DND-41 (cell line): ENCODE measurements at regions not wholly inside any gene's neighbourhood (a gene's known extent, or its start where the extent isn't known, plus 50 kb on each side); places are given as distances from the start of the nearest gene placed in this dataset.

Experiments used
- ATAC-seq: fragments of 200-7000 bp; cut with Tn5 transposase; 3 replicates; pipeline ENCODE4 v1.9.1; 2021; ENCODE audit warnings: low read depth; ENCODE audit not compliant: insufficient read depth
- DNase-seq: peaks from one replicate; pipeline ENCODE4 v3.0.0-alpha.2; 2020
- H2AFZ ChIP-seq: 2 replicates; pipeline ENCODE4 v1.6.0; 2012; ENCODE audit warnings: low read depth, low read length
- H3K27ac ChIP-seq: 2 replicates; pipeline ENCODE4 v1.5.1; 2012; ENCODE audit warnings: low read length, inconsistent platforms
- H3K27me3 ChIP-seq: fragments of 200-600 bp; sonication (generic); 2 replicates; pipeline ENCODE4 v1.6.0; 2012; ENCODE audit warnings: low read length, mild to moderate bottlenecking, inconsistent platforms; ENCODE audit not compliant: insufficient read depth, poor library complexity
- H3K36me3 ChIP-seq: 2 replicates; pipeline ENCODE4 v1.5.1; 2012; ENCODE audit warnings: low read length, inconsistent platforms; ENCODE audit not compliant: insufficient read depth
- H3K4me1 ChIP-seq: 2 replicates; pipeline ENCODE4 v1.5.1; 2012; ENCODE audit warnings: mild to moderate bottlenecking, low read length; ENCODE audit not compliant: insufficient read depth
- H3K4me2 ChIP-seq: 2 replicates; pipeline ENCODE4 v1.6.0; 2012; ENCODE audit warnings: mild to moderate bottlenecking, moderate library complexity, low read length, inconsistent platforms; ENCODE audit not compliant: insufficient read depth
- H3K4me3 ChIP-seq, 2 experiments: fragments of 200-600 bp in 1 of 2; shearing (Covaris generic) in 1 of 2; 2 replicates each; pipeline ENCODE4 v1.5.1; 2012 to 2016; ENCODE audit warnings: inconsistent platforms in 2 of 2, low read length in 2 of 2, mild to moderate bottlenecking in 2 of 2, low read depth in 1 of 2, moderate library complexity in 1 of 2
- H3K79me2 ChIP-seq: 2 replicates; pipeline ENCODE4 v1.6.0; 2012; ENCODE audit warnings: low read length, inconsistent platforms; ENCODE audit not compliant: insufficient read depth
- H3K9ac ChIP-seq: 2 replicates; pipeline ENCODE4 v1.6.0; 2012; ENCODE audit warnings: low read depth, mild to moderate bottlenecking, inconsistent platforms, low read length, moderate library complexity
- H3K9me3 ChIP-seq: 2 replicates; pipeline ENCODE4 v1.5.1; 2012; ENCODE audit warnings: low read length, moderate library complexity, mild to moderate bottlenecking, inconsistent platforms; ENCODE audit not compliant: insufficient read depth, severe bottlenecking
- H4K20me1 ChIP-seq: 2 replicates; pipeline ENCODE4 v1.6.0; 2012; ENCODE audit warnings: low read length; ENCODE audit not compliant: insufficient read depth
- EZH2 ChIP-seq: IDR thresholded peaks from 3 replicates; pipeline ENCODE4 v1.6.1; 2012; ENCODE audit warnings: borderline replicate concordance, low read depth, mild to moderate bottlenecking, moderate library complexity, low read length, inconsistent platforms; ENCODE audit not compliant: severe bottlenecking
- TF ChIP-seq, protein P1 (sequence below): IDR thresholded peaks from 2 replicates; pipeline ENCODE4 v1.5.1; 2012; ENCODE audit warnings: borderline replicate concordance, low read length, moderate library complexity, mild to moderate bottlenecking; ENCODE audit not compliant: poor library complexity, severe bottlenecking; ENCODE audit errors: extremely low read depth

DNA sequence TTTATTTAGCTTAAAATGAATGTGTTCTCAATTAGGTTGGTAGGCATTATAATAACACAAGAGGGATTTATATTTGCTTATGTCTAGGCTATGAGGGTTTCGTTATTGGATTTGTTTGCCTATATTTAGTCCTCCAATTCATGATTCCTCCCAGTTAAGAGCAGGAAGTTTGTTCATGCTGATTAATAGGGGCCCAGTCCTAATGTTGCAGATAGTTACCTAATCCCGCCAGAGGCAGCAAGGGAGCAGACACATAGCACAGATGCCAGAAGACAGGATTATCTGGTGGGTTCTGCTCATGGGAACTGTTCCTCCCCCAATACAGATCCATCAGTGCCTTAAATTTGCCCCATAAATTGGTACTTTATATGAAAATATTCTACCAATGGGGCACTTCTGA, 100.8 kb upstream of the TLE4 start:
- TF ChIP-seq, protein P1, sequence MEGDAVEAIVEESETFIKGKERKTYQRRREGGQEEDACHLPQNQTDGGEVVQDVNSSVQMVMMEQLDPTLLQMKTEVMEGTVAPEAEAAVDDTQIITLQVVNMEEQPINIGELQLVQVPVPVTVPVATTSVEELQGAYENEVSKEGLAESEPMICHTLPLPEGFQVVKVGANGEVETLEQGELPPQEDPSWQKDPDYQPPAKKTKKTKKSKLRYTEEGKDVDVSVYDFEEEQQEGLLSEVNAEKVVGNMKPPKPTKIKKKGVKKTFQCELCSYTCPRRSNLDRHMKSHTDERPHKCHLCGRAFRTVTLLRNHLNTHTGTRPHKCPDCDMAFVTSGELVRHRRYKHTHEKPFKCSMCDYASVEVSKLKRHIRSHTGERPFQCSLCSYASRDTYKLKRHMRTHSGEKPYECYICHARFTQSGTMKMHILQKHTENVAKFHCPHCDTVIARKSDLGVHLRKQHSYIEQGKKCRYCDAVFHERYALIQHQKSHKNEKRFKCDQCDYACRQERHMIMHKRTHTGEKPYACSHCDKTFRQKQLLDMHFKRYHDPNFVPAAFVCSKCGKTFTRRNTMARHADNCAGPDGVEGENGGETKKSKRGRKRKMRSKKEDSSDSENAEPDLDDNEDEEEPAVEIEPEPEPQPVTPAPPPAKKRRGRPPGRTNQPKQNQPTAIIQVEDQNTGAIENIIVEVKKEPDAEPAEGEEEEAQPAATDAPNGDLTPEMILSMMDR, result no peak
- TF ChIP-seq EZH2, result no peak

DNA sequence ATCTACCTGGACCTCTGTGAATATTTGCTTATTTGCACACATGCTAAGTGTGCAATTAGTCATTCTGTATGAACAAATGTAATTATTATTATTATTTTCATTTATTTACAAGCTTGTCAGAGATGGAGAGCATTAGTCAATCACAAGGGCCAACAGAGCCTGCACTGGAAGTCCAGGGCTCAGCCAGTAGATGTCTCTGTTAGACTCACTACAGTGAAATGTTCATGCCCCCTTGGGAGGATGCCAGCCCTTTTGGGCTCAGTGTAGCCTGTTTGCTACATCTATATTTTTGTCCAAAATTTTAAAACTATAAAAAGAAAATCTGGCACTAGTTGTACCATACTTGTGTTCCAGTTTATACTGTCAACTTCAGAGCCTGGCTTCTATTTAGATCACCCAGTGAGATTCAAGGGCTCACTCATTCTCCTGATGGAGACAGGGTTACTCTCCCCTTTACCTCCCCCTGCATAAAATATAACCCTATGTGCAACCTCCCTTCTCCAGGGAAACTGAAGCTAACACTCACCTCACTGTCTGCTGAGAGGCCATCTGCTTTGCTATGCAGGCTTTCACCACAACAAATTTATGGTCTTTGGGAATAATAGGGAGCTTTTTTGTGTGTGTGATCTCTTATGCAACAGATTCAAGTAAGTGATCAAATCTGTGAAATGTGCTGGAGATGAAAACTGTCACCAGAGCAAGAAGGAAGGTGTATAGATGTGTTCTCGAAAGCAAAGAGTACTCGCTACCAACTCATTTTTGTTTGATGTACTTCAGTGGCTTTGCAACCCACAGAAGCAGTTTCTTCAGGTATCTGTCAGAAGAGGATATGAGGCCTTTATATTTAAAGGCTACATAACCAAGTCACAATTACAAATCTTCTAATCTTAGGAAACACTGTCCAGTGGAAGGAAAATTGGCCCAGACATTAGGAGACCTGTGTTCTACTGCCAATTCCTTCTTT, 99.9 kb upstream of the TLE4 start:
- peak; percentile 5 for DNase-seq
- Histone ChIP-seq H3K27ac (no peak overlapping the region), H3K27me3 (no peaks in the 10 kb centered on the region), H3K4me1 (no peaks in the 10 kb centered on the region), H3K79me2 (no peaks in the 10 kb centered on the region), H4K20me1 (no peaks in the 10 kb centered on the region), H2AFZ (no peak overlapping the region), H3K36me3 (no peaks in the 10 kb centered on the region), H3K9me3 (no peaks in the 10 kb centered on the region), H3K4me3 (no peak overlapping the region), H3K4me2 (no peak overlapping the region), H3K9ac (no peak overlapping the region)
- ATAC-seq, result no peak
- TF ChIP-seq, protein P1, result peak; percentile 30
- TF ChIP-seq EZH2, result no peak

More for the DNA sequence above, 100.8 kb upstream of the TLE4 start:
- Histone ChIP-seq H3K27ac (no peak overlapping the region), H3K36me3 (no peaks in the 10 kb centered on the region), H3K9ac (no peak overlapping the region), H3K9me3 (no peaks in the 10 kb centered on the region), H3K4me2 (no peak overlapping the region), H3K4me3 (no peak overlapping the region), H3K27me3 (no peaks in the 10 kb centered on the region), H4K20me1 (no peaks in the 10 kb centered on the region), H3K79me2 (no peaks in the 10 kb centered on the region), H3K4me1 (no peaks in the 10 kb centered on the region), H2AFZ (no peak overlapping the region)
- DNase-seq (no peak), ATAC-seq (no peak)

DNA sequence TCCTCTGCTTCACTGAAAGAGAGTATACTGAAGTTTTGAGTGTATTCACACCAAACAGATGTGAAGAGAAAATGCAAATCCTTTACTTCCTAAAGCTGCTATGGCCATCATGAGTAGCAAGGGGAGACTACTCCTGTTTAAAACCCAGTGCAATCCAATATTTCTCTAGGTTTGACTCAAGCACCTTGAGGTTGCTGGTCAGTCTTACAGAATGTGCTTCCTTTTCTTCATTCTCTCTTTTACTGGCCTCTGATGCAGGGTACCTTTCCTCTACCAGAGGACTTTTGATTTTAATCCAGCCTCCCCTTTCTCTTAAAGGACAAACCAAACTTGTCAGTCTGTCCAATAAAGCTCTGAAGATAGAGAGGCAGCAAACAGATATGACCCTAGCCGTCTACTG, 98.1 kb upstream of the TLE4 start:
- no peak for ATAC-seq
- Histone ChIP-seq H3K27ac (no peak overlapping the region), H3K9me3 (no peaks in the 10 kb centered on the region), H4K20me1 (no peaks in the 10 kb centered on the region), H3K79me2 (no peaks in the 10 kb centered on the region), H3K4me3 (no peak overlapping the region), H2AFZ (no peak overlapping the region), H3K9ac (no peak overlapping the region), H3K4me2 (no peak overlapping the region), H3K4me1 (no peaks in the 10 kb centered on the region), H3K27me3 (no peaks in the 10 kb centered on the region), H3K36me3 (no peaks in the 10 kb centered on the region)
- TF ChIP-seq, protein P1, result no peak
- TF ChIP-seq EZH2, result no peak
- no peak for DNase-seq
